Transverse colon (tissue), 4 donors: ENCODE measurements at regions not wholly inside any gene's neighbourhood (a gene's known extent, or its start where the extent isn't known, plus 50 kb on each side); places are given as distances from the start of the nearest gene placed in this dataset.

Experiments
- DNase-seq: peaks from one replicate; pipeline ENCODE4 v3.0.0-alpha.2; 2019
- H3K27ac ChIP-seq, 4 donors: fragments of 200-600 bp; sonication (generic); 2 replicates each; pipeline ENCODE4 v1.5.1; 2016 to 2018; ENCODE audit warnings: inconsistent platforms in 4 of 4
- H3K27me3 ChIP-seq: fragments of 200-600 bp; sonication (generic); 2 replicates; pipeline ENCODE4 v1.5.1; 2017; ENCODE audit warnings: inconsistent platforms
- H3K36me3 ChIP-seq, 4 donors: fragments of 200-600 bp; sonication (generic); 2 replicates each; pipeline ENCODE4 v1.5.1; 2017 to 2019; ENCODE audit warnings: inconsistent platforms in 4 of 4
- H3K4me1 ChIP-seq, 4 donors: fragments of 200-600 bp; sonication (generic); 2 replicates each; pipeline ENCODE4 v1.5.1; 2017 to 2020; ENCODE audit warnings: inconsistent platforms in 4 of 4
- H3K4me3 ChIP-seq, 4 donors: fragments of 200-600 bp; sonication (generic); 1 replicate in 1 of 4; 2 replicates in 3 of 4; pipeline versions ENCODE4 v1.5.1 to v1.6.1; 2017 to 2019; ENCODE audit warnings: inconsistent platforms in 4 of 4
- H3K9me3 ChIP-seq, 2 donors: fragments of 200-600 bp; sonication (generic); 2 replicates each; pipeline ENCODE4 v1.5.1; 2017 to 2019; ENCODE audit warnings: inconsistent platforms in 2 of 2
- EP300 ChIP-seq: sonication (generic); formaldehyde crosslinking; IDR thresholded peaks from one replicate; pipeline ENCODE4 v1.6.1; 2017; ENCODE audit warnings: antibody characterized with exemption, low read depth
- POLR2A ChIP-seq: fragments of 450-650 bp; IDR thresholded peaks from one replicate; pipeline ENCODE4 v1.6.1; 2016; ENCODE audit warnings: antibody characterized with exemption, mild to moderate bottlenecking, moderate library complexity
- POLR2AphosphoS5 ChIP-seq, 3 donors: sonication (generic); formaldehyde crosslinking; IDR thresholded peaks; one replicate each; pipeline ENCODE4 v1.6.1; 2016; ENCODE audit warnings: antibody characterized with exemption in 3 of 3
- WGBS, 2 donors: methylation state at CpG; one replicate each; pipeline ENCODE4 v1.1.5; 2018; ENCODE audit warnings: low coverage in 1 of 2; 5-methylcytosine and 5-hydroxymethylcytosine counted together
- in situ Hi-C, 4 donors: fragments of 200-750 bp; cut with MboI; loops; one replicate each; pipeline versions ENCODE4 v1.15.0 to v1.15.1; 2017; ENCODE audit warnings: low sequenced_read_pairs in 3 of 4, low pct_ligation_motif_present in 1 of 4, low pct_unique_long_range_greater_than_20kb in 1 of 4
- intact Hi-C: fragments of 100-400 bp; cut with DNase I; formaldehyde crosslinking; loops from one replicate; pipeline ENCODE4 v1.15.1; 2023; ENCODE audit warnings: low total_unique reads
- TF ChIP-seq, protein P1 (sequence below), 5 experiments: fragments of 200-600 bp in 3 of 5; fragments of 450-650 bp in 2 of 5; sonication (generic) in 3 of 5; IDR thresholded peaks; 1 replicate in 2 of 5; 2 replicates in 3 of 5; pipeline ENCODE4 v1.5.1; 2016 to 2017; ENCODE audit warnings: antibody characterized with exemption in 5 of 5, inconsistent platforms in 3 of 5, mild to moderate bottlenecking in 2 of 5, moderate library complexity in 1 of 5

DNA sequence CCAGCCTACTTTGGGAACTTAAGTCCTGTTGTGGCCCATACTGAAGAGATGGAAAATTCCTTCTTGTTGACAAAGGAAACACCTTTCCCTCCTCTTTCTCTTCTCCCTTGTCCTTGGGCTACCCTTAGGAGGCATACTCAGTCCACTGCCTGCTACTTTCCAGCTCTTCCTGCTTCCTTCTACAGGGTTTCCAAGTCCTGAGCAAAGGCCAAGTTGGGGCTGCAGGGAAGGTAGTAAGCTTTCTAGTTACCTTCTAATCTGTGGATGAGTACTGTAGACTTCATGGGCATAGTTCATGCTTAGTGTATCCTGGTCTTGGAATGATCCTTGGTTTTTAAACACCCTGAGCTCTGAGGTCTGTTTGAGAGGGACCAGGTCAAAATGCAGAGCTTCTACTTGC is 299.2 kb upstream of the MAF start:
- no peak for DNase-seq
- in situ Hi-C loops (no loop called here), intact Hi-C loops (no loop called here)
- peaks cover 0 to 22% (median 2%) of the 10 kb centered on the region in 4 donors for H3K4me1 ChIP-seq
- no peak for TF ChIP-seq EP300
- TF ChIP-seq, protein P1, sequence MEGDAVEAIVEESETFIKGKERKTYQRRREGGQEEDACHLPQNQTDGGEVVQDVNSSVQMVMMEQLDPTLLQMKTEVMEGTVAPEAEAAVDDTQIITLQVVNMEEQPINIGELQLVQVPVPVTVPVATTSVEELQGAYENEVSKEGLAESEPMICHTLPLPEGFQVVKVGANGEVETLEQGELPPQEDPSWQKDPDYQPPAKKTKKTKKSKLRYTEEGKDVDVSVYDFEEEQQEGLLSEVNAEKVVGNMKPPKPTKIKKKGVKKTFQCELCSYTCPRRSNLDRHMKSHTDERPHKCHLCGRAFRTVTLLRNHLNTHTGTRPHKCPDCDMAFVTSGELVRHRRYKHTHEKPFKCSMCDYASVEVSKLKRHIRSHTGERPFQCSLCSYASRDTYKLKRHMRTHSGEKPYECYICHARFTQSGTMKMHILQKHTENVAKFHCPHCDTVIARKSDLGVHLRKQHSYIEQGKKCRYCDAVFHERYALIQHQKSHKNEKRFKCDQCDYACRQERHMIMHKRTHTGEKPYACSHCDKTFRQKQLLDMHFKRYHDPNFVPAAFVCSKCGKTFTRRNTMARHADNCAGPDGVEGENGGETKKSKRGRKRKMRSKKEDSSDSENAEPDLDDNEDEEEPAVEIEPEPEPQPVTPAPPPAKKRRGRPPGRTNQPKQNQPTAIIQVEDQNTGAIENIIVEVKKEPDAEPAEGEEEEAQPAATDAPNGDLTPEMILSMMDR (IDR thresholded peaks at IDR 0.05) = no peak
- no peak for TF ChIP-seq POLR2AphosphoS5 (IDR thresholded peaks at IDR 0.05)
- TF ChIP-seq POLR2A = no peak
- no peak overlapping the region for H3K27ac ChIP-seq
- no peak overlapping the region for H3K4me3 ChIP-seq
- H3K36me3 ChIP-seq = no peaks in the 10 kb centered on the region
- H3K9me3 ChIP-seq = no peaks in the 10 kb centered on the region
- H3K27me3 ChIP-seq = no peaks in the 10 kb centered on the region

DNA sequence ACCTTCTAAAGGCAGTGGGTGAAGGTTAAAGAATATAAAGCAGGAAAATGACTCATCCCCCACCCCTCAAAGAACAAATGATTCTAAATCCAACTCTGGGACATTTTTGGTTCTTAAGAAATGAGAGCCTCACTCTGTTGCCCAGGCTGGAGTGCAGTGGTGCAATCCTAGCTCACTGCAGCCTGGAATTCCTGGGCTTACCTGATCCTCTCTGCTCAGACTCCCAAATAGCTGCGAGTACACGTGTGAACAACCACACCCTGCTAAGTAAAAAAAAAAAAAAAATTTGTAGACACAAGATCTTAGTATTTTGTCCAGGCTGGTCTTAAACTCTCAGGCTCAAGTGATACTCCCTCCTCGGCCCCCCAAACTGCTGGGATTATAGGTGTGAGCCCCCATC is 298.8 kb upstream of the MAF start:
- 70 to 72% methylated on average over 3 of the region's 3 CpGs for WGBS, 2 donors
- TF ChIP-seq POLR2A (no peak), EP300 (no peak), POLR2AphosphoS5 (IDR thresholded peaks at IDR 0.05) (no peak)
- TF ChIP-seq, protein P1 (IDR thresholded peaks at IDR 0.05) = no peak
- no peaks in the 10 kb centered on the region for H3K27me3 ChIP-seq
- in situ Hi-C loops = no loop called here
- no peaks in the 10 kb centered on the region for H3K36me3 ChIP-seq
- H3K9me3 ChIP-seq = no peaks in the 10 kb centered on the region
- H3K4me3 ChIP-seq = no peak overlapping the region
- no peak overlapping the region for H3K27ac ChIP-seq
- peaks cover 0 to 22% (median 2%) of the 10 kb centered on the region in 4 donors for H3K4me1 ChIP-seq
- DNase-seq = no peak
- intact Hi-C loops = no loop called here

DNA sequence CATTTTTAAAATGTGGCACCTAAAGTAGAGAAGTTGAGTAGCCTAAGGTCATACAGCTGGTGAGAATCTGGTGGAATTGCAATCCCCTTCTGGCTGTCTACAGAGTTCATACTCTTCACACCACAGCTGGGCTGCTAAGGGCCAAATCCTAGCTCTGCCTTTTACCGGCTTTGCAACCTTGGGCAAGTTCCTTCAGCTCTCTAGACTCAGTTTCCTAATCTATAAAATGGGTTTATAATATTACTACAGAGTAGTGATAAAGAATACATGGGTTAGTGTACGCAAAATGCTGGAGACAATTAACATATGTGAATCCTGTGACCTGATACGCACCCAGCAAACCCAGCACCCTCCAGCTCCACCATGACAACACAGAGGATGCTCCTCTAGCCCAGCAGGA is 298.2 kb upstream of the MAF start:
- peaks cover 0 to 22% (median 2%) of the 10 kb centered on the region in 4 donors for H3K4me1 ChIP-seq
- 90% methylated on average over 3 of the region's 3 CpGs; no CpG with 5 or more reads in 1 of the 2 donors for WGBS, 2 donors
- TF ChIP-seq, protein P1 (IDR thresholded peaks at IDR 0.05) = no peak
- no peak for TF ChIP-seq EP300
- no peak for TF ChIP-seq POLR2AphosphoS5 (IDR thresholded peaks at IDR 0.05)
- no peak for TF ChIP-seq POLR2A
- no peaks in the 10 kb centered on the region for H3K9me3 ChIP-seq
- no peak for DNase-seq
- H3K27ac ChIP-seq = no peak overlapping the region
- H3K36me3 ChIP-seq = no peaks in the 10 kb centered on the region
- intact Hi-C loops (no loop called here), in situ Hi-C loops (no loop called here)
- no peaks in the 10 kb centered on the region for H3K27me3 ChIP-seq
- H3K4me3 ChIP-seq = no peak overlapping the region

DNA sequence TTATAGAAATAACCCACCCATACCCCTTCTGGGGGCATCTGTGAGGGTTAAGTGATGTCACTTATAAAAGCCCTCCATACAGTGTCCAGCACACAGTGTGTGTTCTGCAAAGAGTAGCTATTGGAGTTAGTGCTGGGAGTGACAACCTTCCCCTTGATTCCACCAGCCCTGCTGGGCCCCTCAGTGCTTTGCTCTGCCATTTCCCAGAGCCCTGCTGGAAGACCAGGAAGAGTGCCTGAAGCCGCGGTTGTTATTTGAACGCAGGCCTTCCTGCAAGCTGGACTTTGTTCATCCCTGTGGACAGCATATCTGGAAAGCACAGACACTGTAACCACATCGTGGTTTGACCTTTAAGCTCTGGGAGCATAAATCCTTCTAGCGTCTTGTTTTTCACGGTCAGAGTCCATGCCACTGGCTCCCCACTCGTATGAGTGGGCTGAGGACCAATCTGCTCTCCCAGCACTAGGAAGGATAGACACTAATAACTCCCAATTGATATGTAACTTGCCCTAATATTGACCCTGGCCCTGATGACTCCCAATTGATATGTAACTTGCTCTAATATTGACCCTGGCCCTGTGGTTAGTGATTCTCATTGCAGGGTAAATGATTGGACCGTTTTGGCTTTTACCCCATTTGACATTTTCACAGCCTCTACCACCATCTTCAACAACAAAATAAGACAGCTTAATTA is 297.1 kb upstream of the MAF start:
- peak; percentile 46 for DNase-seq
- Histone ChIP-seq H3K4me1 (peaks cover 0 to 22% (median 2%) of the 10 kb centered on the region in 4 donors), H3K4me3 (no peak overlapping the region), H3K27ac (peak overlapping the region in 2 of 4 donors; percentile 15 to 41), H3K27me3 (no peaks in the 10 kb centered on the region), H3K9me3 (no peaks in the 10 kb centered on the region), H3K36me3 (no peaks in the 10 kb centered on the region)
- 20 to 29% methylated on average over 1 to 8 of the region's 8 CpGs for WGBS, 2 donors
- intact Hi-C loops = no loop called here
- TF ChIP-seq POLR2A (no peak), POLR2AphosphoS5 (IDR thresholded peaks at IDR 0.05) (peak in 1 of 3 donors; percentile 41), EP300 (no peak)
- TF ChIP-seq, protein P1 (IDR thresholded peaks at IDR 0.05) = peak in 1 of 5 experiments; percentile 9
- in situ Hi-C loops = no loop called here
